ENCODE measurements at regions not wholly inside any gene's neighbourhood (a gene's known extent, or its start where the extent isn't known, plus 50 kb on each side); places are given as distances from the start of the nearest gene placed in this dataset.
"Not testable (repeated sequence)": the region's sequence is repeated elsewhere in the genome, so short reads cannot be mapped to it uniquely, and the experiment has no call there.

DNA sequence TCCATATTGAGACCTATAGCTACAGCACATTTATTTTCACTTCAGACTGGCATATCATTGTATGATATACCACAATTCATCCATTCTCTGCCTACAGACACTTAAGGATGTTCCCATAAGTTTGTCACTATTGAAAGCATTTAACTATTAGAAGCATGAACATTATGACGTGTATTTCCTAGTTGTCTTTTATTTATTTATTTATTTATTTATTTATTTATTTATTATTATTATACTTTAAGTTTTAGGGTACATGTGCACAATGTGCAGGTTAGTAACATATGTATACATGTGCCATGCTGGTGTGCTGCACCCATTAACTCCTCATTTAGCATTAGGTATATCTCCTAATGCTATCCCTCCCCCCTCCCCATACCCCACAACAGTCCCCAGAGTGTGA lies 448.0 kb downstream of the TMEM232 start:
- POLR2A ChIA-PET; RAD21 ChIA-PET (ENCODE audit: low non-redundant PET in 1 of 2, low total read pairs in 2 of 2, uncharacterized antibody in 2 of 2, unreplicated experiment in 2 of 2); BruUV-seq (replicated peaks): not testable (repeated sequence)

DNA sequence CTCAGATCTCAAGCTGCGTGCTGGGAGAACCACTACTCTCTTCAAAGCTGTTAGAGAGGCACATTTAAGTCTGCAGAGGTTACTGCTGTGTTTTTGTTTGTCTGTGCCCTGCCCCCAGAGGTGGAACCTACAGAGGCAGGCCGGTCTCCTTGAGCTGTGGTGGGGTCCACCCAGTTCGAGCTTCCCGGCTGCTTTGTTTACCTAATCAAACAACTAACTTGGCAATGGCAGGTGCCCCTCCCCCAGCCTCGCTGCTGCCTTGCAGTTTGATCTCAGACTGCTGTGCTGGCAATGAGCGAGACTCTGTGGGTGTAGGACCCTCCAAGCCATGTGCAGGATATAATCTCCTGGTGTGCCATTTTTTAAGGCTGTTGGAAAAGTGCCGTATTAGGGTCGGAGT lies 442.4 kb downstream of the TMEM232 start:
- CTCF ChIA-PET; H2AFZ ChIP-seq (ENCODE audit: low read depth, low read length, poor library complexity, severe bottlenecking); H3K4me2 ChIP-seq (ENCODE audit: low read length); H3K9ac ChIP-seq (ENCODE audit: low read length); H3K9me3 ChIP-seq (ENCODE audit: control insufficient read depth in 1 of 2, insufficient read depth in 1 of 2, low read depth in 1 of 2, low read length in 2 of 2); H3K36me3 ChIP-seq (ENCODE audit: control insufficient read depth in 1 of 2, insufficient read depth in 2 of 2, low read length in 2 of 2); H3K27me3 ChIP-seq (ENCODE audit: insufficient read depth, low read length); H3K4me3 ChIP-seq (replicated peaks in 1 of 2; ENCODE audit: low read depth in 1 of 2, low read length in 2 of 2); H3K9me2 ChIP-seq (ENCODE audit: insufficient read depth); BruUV-seq (replicated peaks); ATAC-seq; H3K27ac ChIP-seq (ENCODE audit: low read depth, low read length); RAD21 ChIA-PET (ENCODE audit: low non-redundant PET in 1 of 2, low total read pairs in 2 of 2, uncharacterized antibody in 2 of 2, unreplicated experiment in 2 of 2); DNase-seq (ENCODE audit: low read depth, low spot score); intact Hi-C loops (cut with micrococcal nuclease); H3K79me2 ChIP-seq (ENCODE audit: insufficient read depth, low read length); H4K20me1 ChIP-seq (ENCODE audit: insufficient read depth); H3K4me1 ChIP-seq (ENCODE audit: control insufficient read depth in 1 of 2, insufficient read depth in 2 of 2, low read length in 2 of 2); POLR2A ChIA-PET: not testable (repeated sequence)

More for the DNA sequence above, 448.0 kb downstream of the TMEM232 start:
- DNase-seq (ENCODE audit: low read depth, low spot score); H3K9me3 ChIP-seq (ENCODE audit: control insufficient read depth in 1 of 2, insufficient read depth in 1 of 2, low read depth in 1 of 2, low read length in 2 of 2); ATAC-seq; H3K27me3 ChIP-seq (ENCODE audit: insufficient read depth, low read length); CTCF ChIA-PET; H3K4me1 ChIP-seq (ENCODE audit: control insufficient read depth in 1 of 2, insufficient read depth in 2 of 2, low read length in 2 of 2); H3K79me2 ChIP-seq (ENCODE audit: insufficient read depth, low read length); H4K20me1 ChIP-seq (ENCODE audit: insufficient read depth); H3K4me2 ChIP-seq (ENCODE audit: low read length); intact Hi-C loops (cut with micrococcal nuclease); H3K4me3 ChIP-seq (replicated peaks in 1 of 2; ENCODE audit: low read depth in 1 of 2, low read length in 2 of 2); H3K36me3 ChIP-seq (ENCODE audit: control insufficient read depth in 1 of 2, insufficient read depth in 2 of 2, low read length in 2 of 2); H3K9me2 ChIP-seq (ENCODE audit: insufficient read depth); H3K27ac ChIP-seq (ENCODE audit: low read depth, low read length); H2AFZ ChIP-seq (ENCODE audit: low read depth, low read length, poor library complexity, severe bottlenecking); H3K9ac ChIP-seq (ENCODE audit: low read length): not testable (repeated sequence)

DNA sequence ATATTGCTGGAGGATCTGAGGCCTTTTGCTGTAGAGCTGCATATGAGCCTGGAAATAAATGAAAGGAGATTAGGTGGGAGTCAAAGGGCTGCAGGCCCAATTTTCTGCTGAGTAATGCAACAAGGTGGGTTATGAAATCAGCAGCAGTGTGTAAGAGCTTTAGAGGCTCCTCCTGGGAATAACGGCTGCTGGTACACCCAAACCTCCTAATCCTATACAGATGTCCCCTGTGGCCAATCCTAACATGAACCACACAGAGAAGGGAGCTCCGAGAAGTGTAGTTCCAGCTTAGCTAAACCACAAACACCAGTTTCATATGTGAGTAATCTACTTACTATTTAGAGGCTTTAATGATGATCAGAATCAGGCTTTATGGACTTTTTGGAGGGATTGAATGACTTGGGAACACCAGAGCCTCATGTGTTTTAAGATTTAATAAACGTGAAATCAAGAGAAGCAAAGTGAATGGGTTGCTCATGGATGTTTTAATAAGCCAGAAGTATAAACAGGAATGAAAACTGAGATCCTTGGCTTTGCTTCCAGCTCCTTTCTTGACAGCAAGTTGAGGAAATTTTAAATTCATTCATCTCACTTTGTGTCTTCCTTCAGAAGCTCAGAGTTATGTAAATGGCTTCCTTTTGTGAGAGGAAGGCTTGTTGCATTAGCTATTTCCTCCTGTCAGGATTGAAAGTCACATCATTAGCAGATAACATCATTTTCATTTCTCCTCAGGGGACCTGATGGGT lies 437.5 kb downstream of the TMEM232 start:
- Histone ChIP-seq H3K27ac (ENCODE audit: low read depth, low read length) (no peak overlapping the region), H3K27me3 (ENCODE audit: insufficient read depth, low read length) (no peaks in the 10 kb centered on the region), H3K4me1 (ENCODE audit: control insufficient read depth in 1 of 2, insufficient read depth in 2 of 2, low read length in 2 of 2) (no peaks in the 10 kb centered on the region), H3K9me3 (ENCODE audit: control insufficient read depth in 1 of 2, insufficient read depth in 1 of 2, low read depth in 1 of 2, low read length in 2 of 2) (no peaks in the 10 kb centered on the region), H3K9ac (ENCODE audit: low read length) (no peak overlapping the region), H3K9me2 (ENCODE audit: insufficient read depth) (no peaks in the 10 kb centered on the region), H2AFZ (ENCODE audit: low read depth, low read length, poor library complexity, severe bottlenecking) (no peak overlapping the region), H4K20me1 (ENCODE audit: insufficient read depth) (no peaks in the 10 kb centered on the region), H3K4me2 (ENCODE audit: low read length) (no peak overlapping the region), H3K4me3 (replicated peaks in 1 of 2; ENCODE audit: low read depth in 1 of 2, low read length in 2 of 2) (no peak overlapping the region), H3K79me2 (ENCODE audit: insufficient read depth, low read length) (no peaks in the 10 kb centered on the region), H3K36me3 (ENCODE audit: control insufficient read depth in 1 of 2, insufficient read depth in 2 of 2, low read length in 2 of 2) (no peaks in the 10 kb centered on the region)
- DNase-seq (ENCODE audit: low read depth, low spot score) (no peak), ATAC-seq (no peak)
- intact Hi-C loops (cut with micrococcal nuclease) = no loop called here
- POLR2A ChIA-PET = no interaction called here
- BruUV-seq (replicated peaks) = no TSS peak
- RAD21 ChIA-PET (ENCODE audit: low non-redundant PET in 1 of 2, low total read pairs in 2 of 2, uncharacterized antibody in 2 of 2, unreplicated experiment in 2 of 2) = no interaction called here
- CTCF ChIA-PET = no interaction called here
- TF ChIP-seq YY1 (IDR thresholded peaks at IDR 0.05; ENCODE audit: extremely low read depth, insufficient replicate concordance, low read depth, low read length) (no peak), FOSL1 (IDR thresholded peaks at IDR 0.05; ENCODE audit: low read depth) (no peak), CBX3 (IDR thresholded peaks at IDR 0.05; ENCODE audit: low read depth) (no peak), ELF1 (IDR thresholded peaks at IDR 0.05; ENCODE audit: borderline replicate concordance, low read depth) (no peak), ZFX (IDR thresholded peaks at IDR 0.05) (no peak), JUND (IDR thresholded peaks at IDR 0.05) (no peak), EZH2phosphoT487 (IDR thresholded peaks at IDR 0.05; ENCODE audit: borderline replicate concordance) (no peak), TCF7L2 (IDR thresholded peaks at IDR 0.05; ENCODE audit: borderline replicate concordance, extremely low read depth, insufficient read depth, insufficient read length) (no peak)
- TF ChIP-seq, protein P1, sequence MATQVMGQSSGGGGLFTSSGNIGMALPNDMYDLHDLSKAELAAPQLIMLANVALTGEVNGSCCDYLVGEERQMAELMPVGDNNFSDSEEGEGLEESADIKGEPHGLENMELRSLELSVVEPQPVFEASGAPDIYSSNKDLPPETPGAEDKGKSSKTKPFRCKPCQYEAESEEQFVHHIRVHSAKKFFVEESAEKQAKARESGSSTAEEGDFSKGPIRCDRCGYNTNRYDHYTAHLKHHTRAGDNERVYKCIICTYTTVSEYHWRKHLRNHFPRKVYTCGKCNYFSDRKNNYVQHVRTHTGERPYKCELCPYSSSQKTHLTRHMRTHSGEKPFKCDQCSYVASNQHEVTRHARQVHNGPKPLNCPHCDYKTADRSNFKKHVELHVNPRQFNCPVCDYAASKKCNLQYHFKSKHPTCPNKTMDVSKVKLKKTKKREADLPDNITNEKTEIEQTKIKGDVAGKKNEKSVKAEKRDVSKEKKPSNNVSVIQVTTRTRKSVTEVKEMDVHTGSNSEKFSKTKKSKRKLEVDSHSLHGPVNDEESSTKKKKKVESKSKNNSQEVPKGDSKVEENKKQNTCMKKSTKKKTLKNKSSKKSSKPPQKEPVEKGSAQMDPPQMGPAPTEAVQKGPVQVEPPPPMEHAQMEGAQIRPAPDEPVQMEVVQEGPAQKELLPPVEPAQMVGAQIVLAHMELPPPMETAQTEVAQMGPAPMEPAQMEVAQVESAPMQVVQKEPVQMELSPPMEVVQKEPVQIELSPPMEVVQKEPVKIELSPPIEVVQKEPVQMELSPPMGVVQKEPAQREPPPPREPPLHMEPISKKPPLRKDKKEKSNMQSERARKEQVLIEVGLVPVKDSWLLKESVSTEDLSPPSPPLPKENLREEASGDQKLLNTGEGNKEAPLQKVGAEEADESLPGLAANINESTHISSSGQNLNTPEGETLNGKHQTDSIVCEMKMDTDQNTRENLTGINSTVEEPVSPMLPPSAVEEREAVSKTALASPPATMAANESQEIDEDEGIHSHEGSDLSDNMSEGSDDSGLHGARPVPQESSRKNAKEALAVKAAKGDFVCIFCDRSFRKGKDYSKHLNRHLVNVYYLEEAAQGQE (IDR thresholded peaks at IDR 0.05; ENCODE audit: low read depth) = no peak
- TF ChIP-seq, protein P2, sequence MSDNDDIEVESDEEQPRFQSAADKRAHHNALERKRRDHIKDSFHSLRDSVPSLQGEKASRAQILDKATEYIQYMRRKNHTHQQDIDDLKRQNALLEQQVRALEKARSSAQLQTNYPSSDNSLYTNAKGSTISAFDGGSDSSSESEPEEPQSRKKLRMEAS (IDR thresholded peaks at IDR 0.05) = no peak
